WTC11 (cell line): ENCODE measurements at regions not wholly inside any gene's neighbourhood (a gene's known extent, or its start where the extent isn't known, plus 50 kb on each side); places are given as distances from the start of the nearest gene placed in this dataset.

Experiments used
- ATF6 ChIP-seq: sonication (generic); formaldehyde crosslinking; IDR thresholded peaks from 2 replicates; pipeline ENCODE4 v1.8.1; 2023; ENCODE audit warnings: mild to moderate bottlenecking, missing genetic modification reagents
- CREB1 ChIP-seq: sonication (generic); formaldehyde crosslinking; IDR thresholded peaks from 2 replicates; pipeline ENCODE4 v1.8.0; 2023; ENCODE audit warnings: mild to moderate bottlenecking, missing genetic modification reagents
- CTCF ChIP-seq: fragments of 200-600 bp; IDR thresholded peaks from 2 replicates; pipeline ENCODE4 v1.8.0; 2022; ENCODE audit warnings: antibody characterized with exemption
- E2F4 ChIP-seq: sonication (generic); formaldehyde crosslinking; IDR thresholded peaks from 2 replicates; pipeline ENCODE4 v1.8.1; 2022; ENCODE audit warnings: low read depth, mild to moderate bottlenecking, moderate library complexity, missing genetic modification reagents, borderline replicate concordance
- FOXJ3 ChIP-seq: sonication (generic); formaldehyde crosslinking; IDR thresholded peaks from 2 replicates; pipeline ENCODE4 v1.9.0; 2021; ENCODE audit warnings: missing genetic modification reagents, mild to moderate bottlenecking, borderline replicate concordance
- HMGXB4 ChIP-seq: sonication (generic); formaldehyde crosslinking; IDR thresholded peaks from 2 replicates; pipeline ENCODE4 v1.8.1; 2023; ENCODE audit warnings: mild to moderate bottlenecking, moderate library complexity, missing genetic modification reagents
- NFYB ChIP-seq: sonication (generic); formaldehyde crosslinking; conservative IDR thresholded peaks from 2 replicates; pipeline ENCODE4 v1.8.0; 2022; ENCODE audit warnings: low read depth, missing genetic modification reagents
- NR3C1 ChIP-seq: sonication (generic); formaldehyde crosslinking; conservative IDR thresholded peaks from 2 replicates; pipeline ENCODE4 v1.8.1; 2023; ENCODE audit warnings: low read depth, mild to moderate bottlenecking, missing genetic modification reagents
- TEAD4 ChIP-seq: sonication (generic); formaldehyde crosslinking; IDR thresholded peaks from 2 replicates; pipeline ENCODE4 v1.8.0; 2022; ENCODE audit warnings: mild to moderate bottlenecking, missing genetic modification reagents
- ZBTB21 ChIP-seq: sonication (generic); formaldehyde crosslinking; IDR thresholded peaks from 2 replicates; pipeline ENCODE4 v1.8.1; 2023; ENCODE audit warnings: mild to moderate bottlenecking, missing genetic modification reagents, borderline replicate concordance
- TF ChIP-seq, protein P1 (sequence below): sonication (generic); formaldehyde crosslinking; IDR thresholded peaks from 2 replicates; pipeline ENCODE4 v1.8.0; 2022; ENCODE audit warnings: mild to moderate bottlenecking, missing genetic modification reagents
- TF ChIP-seq, protein P2 (sequence below): fragments of 250-450 bp; sonication (Bioruptor Pico); IDR thresholded peaks from 2 replicates; pipeline ENCODE4 v1.9.0; 2021; ENCODE audit warnings: mild to moderate bottlenecking
- TF ChIP-seq, protein P3 (sequence below): sonication (generic); formaldehyde crosslinking; IDR thresholded peaks from 2 replicates; pipeline ENCODE4 v1.8.1; 2023; ENCODE audit warnings: mild to moderate bottlenecking, missing genetic modification reagents, moderate library complexity

DNA sequence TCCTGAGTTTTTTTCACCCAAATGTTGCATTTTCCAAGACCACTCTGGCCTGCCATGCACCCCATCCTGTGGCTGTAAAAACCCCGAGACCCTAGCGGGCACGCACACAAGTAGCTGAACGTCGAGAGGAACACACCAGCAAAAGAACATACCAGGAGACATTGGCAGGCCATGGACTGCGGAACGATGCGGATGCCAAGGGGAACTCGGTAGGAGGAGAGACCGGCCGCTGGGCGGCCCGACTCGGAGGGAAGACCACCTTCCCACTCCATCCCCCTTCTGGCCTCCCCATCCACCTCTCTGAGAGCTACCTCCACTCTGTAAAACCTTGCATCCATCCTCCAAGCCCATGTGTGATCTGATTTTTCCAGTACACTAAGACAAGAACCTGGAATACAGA is 105.5 kb upstream of the CELF4 start:
- no peak for TF ChIP-seq CTCF
- TF ChIP-seq CREB1 (CRISPR knock-in tag): no peak
- TF ChIP-seq TEAD4 (CRISPR knock-in tag): no peak
- no peak for TF ChIP-seq FOXJ3 (CRISPR knock-in tag)
- TF ChIP-seq, protein P1, sequence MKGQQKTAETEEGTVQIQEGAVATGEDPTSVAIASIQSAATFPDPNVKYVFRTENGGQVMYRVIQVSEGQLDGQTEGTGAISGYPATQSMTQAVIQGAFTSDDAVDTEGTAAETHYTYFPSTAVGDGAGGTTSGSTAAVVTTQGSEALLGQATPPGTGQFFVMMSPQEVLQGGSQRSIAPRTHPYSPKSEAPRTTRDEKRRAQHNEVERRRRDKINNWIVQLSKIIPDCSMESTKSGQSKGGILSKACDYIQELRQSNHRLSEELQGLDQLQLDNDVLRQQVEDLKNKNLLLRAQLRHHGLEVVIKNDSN: no peak
- TF ChIP-seq, protein P2, sequence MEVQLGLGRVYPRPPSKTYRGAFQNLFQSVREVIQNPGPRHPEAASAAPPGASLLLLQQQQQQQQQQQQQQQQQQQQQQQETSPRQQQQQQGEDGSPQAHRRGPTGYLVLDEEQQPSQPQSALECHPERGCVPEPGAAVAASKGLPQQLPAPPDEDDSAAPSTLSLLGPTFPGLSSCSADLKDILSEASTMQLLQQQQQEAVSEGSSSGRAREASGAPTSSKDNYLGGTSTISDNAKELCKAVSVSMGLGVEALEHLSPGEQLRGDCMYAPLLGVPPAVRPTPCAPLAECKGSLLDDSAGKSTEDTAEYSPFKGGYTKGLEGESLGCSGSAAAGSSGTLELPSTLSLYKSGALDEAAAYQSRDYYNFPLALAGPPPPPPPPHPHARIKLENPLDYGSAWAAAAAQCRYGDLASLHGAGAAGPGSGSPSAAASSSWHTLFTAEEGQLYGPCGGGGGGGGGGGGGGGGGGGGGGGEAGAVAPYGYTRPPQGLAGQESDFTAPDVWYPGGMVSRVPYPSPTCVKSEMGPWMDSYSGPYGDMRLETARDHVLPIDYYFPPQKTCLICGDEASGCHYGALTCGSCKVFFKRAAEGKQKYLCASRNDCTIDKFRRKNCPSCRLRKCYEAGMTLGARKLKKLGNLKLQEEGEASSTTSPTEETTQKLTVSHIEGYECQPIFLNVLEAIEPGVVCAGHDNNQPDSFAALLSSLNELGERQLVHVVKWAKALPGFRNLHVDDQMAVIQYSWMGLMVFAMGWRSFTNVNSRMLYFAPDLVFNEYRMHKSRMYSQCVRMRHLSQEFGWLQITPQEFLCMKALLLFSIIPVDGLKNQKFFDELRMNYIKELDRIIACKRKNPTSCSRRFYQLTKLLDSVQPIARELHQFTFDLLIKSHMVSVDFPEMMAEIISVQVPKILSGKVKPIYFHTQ (CRISPR knock-in tag): no peak
- TF ChIP-seq HMGXB4: no peak
- no peak for TF ChIP-seq NR3C1 (CRISPR knock-in tag)
- TF ChIP-seq NFYB (CRISPR knock-in tag): no peak
- TF ChIP-seq, protein P3, sequence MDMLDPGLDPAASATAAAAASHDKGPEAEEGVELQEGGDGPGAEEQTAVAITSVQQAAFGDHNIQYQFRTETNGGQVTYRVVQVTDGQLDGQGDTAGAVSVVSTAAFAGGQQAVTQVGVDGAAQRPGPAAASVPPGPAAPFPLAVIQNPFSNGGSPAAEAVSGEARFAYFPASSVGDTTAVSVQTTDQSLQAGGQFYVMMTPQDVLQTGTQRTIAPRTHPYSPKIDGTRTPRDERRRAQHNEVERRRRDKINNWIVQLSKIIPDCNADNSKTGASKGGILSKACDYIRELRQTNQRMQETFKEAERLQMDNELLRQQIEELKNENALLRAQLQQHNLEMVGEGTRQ (CRISPR knock-in tag): no peak
- TF ChIP-seq E2F4: no peak
- no peak for TF ChIP-seq ATF6 (CRISPR knock-in tag)
- no peak for TF ChIP-seq ZBTB21 (CRISPR knock-in tag)
